GM18498 (cell line): ENCODE measurements at regions not wholly inside any gene's neighbourhood (a gene's known extent, or its start where the extent isn't known, plus 50 kb on each side); places are given as distances from the start of the nearest gene placed in this dataset.

Source experiments
- ATAC-seq: cut with Tn5 transposase; IDR thresholded peaks from one replicate; pipeline ENCODE4 v1.9.1; 2021; ENCODE audit warnings: mild to moderate bottlenecking, moderate library complexity; ENCODE audit not compliant: unreplicated experiment

DNA sequence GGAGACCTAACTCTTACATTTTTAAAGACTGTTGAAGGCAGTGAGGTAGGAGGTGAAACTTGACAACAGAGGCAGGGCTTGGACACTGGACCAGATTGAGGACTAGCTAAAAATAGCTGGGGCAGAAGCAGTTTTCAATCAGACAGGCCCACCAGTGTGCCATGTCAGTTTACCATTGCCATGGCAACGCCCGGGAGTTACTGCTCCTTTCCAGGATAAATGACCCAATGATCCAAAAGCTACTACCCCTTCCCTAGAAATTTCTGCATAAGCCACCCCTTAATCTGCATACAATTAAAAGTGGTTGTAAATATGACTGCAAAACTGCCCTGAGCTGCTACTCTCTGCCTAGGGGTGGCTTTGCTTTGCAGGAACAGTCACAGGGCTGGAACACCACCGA, 53.2 kb upstream of the PKP2 start:
- ATAC-seq = no peak

DNA sequence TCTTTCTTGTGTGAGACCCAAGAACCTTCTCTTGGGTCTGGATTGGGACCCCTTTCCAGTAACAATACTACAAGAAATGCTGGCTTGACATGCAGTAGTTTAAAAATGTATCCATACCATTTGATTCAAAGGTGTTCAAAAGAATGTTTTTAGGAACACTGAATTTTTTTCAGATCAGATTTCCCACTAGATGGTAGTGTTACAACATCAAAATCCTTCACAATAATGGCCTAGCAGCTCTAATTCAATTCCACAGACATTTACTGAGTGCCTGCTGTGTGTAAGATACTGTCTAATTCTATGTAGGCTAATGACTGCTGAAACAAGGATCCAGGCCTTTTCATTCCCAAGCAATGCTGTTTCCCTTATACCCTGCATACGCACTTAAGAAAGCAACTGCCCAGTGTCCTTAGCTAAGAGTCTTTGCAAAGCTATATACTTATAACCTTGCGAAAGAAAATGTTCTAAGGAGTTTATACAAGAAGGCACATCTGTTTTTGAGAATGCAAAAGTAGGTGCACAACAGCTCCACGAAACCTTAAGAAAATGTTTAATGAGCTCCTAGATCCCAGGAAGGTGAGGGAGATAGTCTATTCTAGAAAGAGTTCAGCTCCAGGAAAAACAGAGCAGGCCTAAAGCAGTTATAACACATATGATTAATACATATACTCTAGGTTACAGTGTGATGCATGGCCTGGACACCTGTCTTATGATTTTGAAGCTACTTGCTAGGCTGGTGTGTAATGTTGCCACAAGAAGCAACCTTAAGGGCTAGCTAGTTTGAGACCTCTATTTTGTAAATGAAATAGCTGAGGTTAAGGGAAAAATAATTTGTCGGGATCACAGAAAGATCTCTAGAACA, 50.9 kb upstream of the PKP2 start:
- no peak for ATAC-seq

DNA sequence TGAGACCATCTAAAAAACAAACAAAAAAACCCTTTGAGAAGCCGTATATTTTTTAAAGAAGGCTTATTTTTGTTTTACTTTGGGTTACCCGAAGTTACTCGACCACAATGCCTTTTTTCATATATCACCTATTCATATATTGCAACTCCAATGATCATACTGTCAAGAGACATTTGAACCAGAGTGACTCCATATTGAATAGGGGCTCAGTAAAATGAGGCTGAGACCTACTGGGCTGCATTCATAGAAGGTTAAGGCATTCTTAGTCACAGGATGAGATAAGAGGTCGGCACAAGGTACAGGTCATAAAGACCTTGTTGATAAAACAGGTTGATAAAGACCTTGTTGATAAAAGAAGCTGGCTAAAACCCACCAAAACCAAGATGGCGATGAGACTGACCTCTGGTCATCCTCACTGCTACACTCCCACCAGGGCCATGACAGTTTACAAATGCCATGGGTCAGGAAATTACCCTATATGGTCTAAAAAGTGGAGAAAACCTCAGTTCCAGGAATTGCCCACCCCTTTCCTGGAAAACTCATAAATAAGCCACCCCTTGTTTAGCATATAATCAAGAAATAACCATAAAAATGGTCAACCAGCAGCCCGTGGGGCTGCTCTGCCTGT, 50.0 kb upstream of the PKP2 start:
- no peak for ATAC-seq
